Kidney capillary endothelial cell (primary cell): ENCODE measurements at regions not wholly inside any gene's neighbourhood (a gene's known extent, or its start where the extent isn't known, plus 50 kb on each side); places are given as distances from the start of the nearest gene placed in this dataset.
"Not testable (repeated sequence)": the region's sequence is repeated elsewhere in the genome, so short reads cannot be mapped to it uniquely, and the experiment has no call there.

ENCODE experiments used
- DNase-seq: peaks from one replicate; pipeline ENCODE4 v3.0.0-alpha.2; 2018; ENCODE audit warnings: low spot score

DNA sequence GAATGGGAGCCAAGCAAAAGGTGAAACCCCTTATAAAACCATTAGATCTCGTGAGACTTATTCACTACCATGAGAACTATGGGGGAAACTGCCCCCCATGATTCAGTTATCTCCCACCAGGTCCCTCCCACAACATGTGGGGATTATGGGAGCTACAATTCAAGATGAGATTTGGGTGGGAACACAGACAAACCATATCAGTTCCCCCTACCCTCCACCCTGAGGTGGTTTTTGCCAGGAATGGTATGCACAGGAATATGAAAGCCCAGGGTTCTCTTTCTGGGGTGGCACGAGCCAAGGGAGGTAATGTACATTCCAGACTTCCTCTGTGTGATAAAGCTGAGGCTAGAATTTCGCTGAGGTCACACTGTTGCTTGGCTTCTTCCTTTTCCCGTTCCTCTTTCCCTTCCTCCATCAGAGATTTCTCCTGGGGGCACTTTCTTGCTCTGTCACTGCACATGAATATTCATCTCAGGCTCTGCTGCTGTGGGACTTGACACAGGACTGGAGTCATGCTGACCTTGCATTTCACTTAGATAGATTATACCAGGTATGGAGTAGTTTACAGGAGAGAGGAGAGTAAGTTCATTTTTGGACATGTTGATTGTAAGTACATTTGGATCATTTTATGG lies 347.0 kb upstream of the MTPN start:
- DNase-seq = no peak

GRCh38 chr7:136312592-136312991 lies 335.4 kb upstream of the MTPN start:
- no peak for DNase-seq

DNA sequence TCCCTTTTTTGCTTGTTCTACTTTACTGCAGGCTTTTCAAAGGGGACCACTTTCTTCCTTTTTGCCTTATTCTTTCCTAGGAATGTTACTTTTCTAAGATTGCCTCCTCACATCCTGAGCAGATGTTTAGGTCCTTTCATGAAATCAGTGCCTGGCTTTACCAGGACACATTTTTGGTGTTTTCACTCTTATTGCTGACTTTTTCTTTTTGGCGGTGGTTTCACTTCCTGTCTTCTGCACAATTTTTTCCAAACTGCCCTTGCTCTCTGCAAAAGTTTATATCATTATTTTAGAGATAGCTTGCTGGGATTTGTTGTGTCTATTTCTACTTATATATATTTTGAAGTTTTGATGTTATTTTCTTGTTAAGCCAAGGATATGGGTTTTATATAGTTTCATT lies 332.2 kb upstream of the MTPN start:
- no peak for DNase-seq

- DNase-seq = no peak
These were observed 331.1 kb upstream of the MTPN start for GRCh38 chr7:136308230-136308629.

DNA sequence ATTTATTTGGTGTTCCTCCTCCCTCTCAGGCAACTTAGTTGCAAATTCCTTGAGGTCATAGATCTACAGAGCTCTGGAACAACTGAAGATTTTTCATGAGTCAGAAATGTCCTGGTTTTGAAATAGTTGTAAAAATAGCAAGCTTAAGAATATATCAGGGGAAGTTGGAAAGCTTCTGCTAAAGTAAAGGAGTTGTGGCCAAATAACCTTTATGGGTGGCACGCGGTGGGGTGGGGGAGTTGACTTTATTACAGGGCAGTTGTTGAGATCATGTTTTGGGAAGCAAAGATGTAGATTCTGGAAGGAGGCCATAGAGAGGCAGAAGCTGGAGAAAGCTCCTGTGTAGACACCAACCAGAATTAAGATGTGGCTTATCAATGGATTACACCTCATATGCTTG lies 326.0 kb upstream of the MTPN start:
- no peak for DNase-seq

DNA sequence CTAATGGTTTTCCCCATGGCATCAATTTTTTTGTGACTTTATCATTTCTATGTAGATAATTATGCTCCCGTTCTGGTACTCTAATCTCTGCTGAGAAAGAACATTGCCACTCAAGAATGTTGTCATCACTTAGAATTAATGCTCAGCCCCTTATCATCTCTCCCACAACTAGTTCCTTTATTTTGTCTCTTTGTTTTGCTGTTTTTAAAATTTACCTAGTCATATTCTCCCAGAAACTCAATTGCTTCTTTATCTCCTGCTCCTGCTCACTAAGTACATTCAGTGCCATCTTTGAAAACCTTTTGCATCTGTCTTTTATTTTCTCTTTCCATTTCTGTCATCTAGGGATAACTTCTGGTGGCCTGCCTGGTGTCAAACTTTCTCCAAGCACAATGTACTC lies 324.9 kb upstream of the MTPN start:
- no peak for DNase-seq

- DNase-seq = no peak
These were observed 317.8 kb upstream of the MTPN start for GRCh38 chr7:136294977-136295376.

DNA sequence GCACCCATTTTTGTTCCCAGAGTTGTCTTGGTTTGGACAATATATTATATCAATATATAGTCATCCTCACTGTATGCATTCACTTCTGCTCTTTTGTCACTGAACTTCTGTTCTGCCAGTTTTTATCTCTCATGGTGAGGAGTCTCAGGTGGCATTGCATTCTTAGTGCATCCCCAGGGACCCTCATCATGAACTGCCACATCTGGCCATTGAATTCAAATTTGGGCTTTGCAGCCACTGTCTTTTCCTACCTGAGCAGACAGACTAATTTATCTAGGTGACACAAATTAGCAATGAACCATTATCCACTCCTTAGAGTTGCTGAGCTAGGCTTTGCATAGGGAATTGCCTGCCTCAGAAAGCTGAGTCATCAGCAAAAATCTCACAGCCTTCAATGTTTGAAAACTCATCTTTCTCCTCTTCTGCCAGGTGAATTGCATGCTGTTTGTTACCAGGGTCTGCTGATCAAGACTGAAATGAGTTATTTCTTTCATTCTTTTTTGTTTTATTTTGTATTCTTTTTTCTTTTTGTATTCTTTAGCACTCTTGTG lies 316.8 kb upstream of the MTPN start:
- no peak for DNase-seq

- DNase-seq = no peak
These were observed 316.1 kb upstream of the MTPN start for GRCh38 chr7:136293272-136293671.

- no peak for DNase-seq
These were observed 315.2 kb upstream of the MTPN start for GRCh38 chr7:136292365-136292764.

DNA sequence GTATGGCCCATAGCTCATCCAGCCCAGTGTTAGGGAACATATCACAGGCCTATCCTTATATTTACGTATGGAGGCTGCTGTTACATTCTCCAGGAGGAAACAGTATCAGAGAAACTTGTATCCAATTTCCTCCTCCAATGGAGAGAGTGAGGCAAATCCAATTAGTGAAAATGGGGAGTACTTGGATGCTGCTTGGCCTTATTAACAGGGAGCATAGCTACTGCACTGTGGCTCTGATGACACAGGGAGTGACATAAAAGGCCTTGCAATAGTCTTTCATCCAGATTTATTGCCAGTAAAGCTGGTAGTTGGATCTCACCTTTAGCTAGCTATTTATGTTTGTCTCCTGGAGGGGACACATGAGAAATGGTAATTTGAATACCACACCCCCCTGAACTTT lies 313.2 kb upstream of the MTPN start:
- no peak for DNase-seq

GRCh38 chr7:136278057-136278456 lies 300.9 kb upstream of the MTPN start:
- no peak for DNase-seq

DNA sequence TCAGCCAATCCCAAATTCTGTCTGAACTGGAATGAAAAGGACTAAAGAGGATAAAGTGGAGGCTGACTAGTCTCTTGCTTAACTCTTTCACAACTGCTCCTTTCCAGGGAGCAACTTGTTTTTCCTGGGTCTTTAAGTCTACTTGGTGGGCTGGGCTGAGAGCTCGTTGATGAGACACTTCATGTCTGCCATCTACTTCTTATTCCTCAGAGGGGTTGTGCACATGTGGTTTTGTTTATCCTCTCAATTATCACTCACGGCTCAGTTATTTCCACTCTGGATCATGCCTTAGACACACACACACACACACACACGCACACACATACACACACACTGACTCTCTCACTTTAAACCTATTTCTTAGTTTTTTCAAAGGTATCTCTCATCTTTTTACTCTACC lies 298.6 kb upstream of the MTPN start:
- no peak for DNase-seq

DNA sequence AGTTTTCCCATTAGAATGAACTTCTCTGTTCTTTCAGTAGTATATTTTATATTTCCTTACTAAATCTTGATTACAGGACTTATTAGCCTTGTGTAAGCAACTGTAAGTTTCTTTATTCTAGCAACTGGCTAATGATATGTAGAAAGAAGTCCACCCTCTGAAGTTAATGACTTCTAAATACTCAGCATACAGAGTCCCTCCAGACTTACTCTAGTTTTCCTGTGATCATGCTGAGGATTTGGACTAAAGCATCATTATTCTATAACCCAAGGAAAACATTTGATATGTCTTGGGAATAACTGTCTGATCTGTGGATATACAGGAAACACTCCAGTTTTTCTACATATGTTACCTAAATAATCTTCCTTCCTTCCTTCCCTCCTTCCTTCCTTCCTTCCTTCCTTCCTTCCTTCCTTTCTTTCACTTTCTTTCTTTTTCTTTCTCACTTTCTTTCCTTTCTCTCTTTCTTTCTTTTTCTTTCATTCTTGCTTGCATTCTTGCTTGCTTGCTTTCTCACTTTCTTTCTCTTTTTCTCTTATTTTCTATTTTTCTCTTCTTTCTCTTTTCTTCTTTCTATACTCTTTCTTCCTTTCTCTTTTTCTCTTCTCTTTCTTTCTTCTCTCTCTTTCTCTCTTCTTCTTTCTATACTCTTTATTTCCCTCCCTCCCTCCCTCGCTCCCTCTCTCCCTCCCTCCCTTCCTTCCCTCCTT lies 297.6 kb upstream of the MTPN start:
- DNase-seq = no peak

DNA sequence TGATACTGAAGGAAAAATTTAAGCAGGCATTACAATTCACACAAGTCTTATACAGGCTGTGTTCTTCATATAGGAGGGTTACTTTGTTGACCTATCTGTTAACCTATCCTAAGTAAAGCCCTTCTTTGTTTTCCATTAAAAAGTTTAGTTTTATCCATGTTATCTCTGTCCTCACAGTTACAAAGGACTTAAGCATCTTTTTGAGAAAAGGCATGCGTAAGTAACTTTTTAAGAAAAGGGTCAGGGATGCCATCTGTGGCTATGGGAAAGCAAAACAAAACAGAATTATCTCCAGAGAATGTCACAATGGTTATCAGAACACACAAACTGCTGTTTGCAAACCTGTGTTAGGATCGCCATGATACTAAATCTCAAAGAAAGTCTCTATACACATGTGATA lies 295.8 kb upstream of the MTPN start:
- DNase-seq = no peak

DNA sequence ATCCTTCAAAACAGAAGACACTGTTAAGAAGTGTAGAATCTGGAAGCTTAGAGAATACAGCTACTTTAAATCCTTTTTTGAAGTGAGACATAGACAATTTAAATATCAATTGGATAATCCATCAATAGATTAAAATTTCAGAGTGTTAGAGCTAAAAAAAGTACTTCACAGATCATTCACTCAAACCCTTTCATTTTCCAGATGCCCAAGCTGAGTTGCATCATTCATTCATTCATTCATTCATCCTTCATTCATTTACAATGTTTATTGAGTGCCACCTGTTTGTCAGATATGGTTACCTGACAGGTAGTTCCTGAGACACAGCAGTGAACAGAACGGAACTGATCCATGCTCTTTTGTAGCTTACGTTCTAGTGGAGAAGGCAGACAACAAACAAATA lies 290.7 kb upstream of the MTPN start:
- no peak for DNase-seq

DNA sequence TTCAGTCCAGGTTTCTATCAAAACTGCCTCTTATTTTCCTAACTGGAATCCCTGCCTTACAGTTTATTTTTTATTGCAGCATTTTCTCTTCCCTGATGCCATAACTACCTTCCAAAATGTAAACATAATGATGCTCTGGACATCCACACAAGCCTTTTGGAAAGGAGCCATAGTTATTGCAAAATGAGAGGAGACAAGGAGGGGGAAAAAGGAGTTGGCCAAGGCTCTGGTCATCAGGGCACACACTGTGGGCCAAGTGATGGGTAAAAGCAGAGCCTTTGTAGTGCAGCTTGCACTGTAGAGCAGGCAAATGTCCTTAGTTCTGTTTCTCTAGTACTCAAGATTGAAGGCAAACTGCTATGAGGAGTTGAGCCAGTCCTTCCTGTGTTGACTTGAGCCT lies 289.3 kb upstream of the MTPN start:
- DNase-seq = no peak

GRCh38 chr7:136264304-136264703 lies 287.1 kb upstream of the MTPN start:
- DNase-seq = not testable (repeated sequence)

DNA sequence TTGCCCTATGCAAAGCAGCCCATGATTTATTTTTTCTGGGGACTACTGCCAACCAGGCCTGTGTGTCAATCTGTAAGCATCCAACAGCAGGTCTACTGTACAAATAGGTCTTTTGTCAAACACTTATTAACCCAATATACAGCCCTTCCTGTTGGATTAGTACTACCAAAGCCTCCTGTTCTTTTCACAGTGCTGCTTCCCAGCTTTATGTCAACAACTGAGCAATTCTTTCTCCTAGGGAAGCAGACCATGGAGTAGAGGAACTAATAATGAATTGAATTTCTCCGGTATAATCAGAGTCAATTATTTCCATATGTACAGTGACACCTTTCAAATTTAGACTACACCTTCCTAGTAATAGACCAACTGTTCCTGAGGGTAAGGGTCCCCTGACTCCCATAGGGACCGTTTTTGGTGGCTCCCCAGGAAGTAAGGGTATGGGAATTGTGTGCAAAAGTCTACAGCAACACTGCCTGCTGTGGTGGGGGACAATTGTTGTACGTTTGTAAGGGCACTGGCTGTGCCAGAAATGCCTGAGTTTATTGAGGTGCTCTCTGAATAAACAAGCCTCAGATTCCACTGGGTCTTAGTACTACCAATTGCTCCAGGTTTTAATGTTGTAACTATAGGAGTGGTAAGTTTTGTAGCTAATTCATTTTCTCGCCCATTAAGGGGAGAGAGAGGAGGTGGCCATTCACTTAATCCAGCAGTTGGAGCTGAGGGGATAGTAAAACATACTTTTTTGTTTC lies 286.1 kb upstream of the MTPN start:
- DNase-seq = not testable (repeated sequence)

DNA sequence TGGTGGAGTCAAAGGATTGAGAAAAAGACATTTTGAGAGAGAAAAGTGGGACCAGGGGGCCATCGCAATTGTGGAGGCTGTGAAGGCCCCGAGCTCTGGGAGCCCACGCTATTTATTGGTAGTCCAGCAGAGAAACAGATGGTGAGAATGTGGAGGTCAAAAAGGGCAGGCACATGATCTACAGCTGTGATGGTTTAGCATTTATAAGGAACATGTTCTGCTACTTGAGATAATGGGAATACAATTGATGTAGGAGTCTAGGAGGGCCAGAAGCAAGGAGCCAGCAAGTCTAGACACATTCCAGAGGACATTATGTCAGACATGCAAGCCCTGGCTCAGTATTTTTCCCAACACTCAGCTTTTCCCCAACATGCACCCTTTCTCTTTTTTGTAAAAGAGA lies 283.4 kb upstream of the MTPN start:
- DNase-seq = not testable (repeated sequence)

- no peak for DNase-seq
These were observed 281.9 kb upstream of the MTPN start for GRCh38 chr7:136259074-136259473.

DNA sequence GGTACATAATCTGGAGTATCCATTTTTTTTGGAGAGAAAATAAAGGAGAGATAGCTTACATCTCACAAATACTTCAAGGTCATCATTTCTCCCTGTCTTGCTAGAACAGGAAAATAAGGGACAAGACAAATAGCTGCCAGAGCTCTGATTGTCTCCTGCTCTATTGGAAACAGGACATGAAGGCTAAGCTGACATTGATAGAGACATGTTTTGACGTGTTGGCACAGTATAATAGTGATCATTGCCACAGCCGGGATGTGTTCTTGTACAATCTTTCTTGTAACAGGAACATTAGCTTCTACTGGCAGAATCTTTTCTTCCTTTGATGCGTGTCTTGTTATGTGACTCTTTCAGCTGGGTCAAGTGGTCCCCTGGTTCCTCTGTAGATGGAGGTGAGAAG lies 279.3 kb upstream of the MTPN start:
- no peak for DNase-seq

- DNase-seq = no peak
These were observed 277.0 kb upstream of the MTPN start for GRCh38 chr7:136254148-136254547.
